ENCODE measurements at regions not wholly inside any gene's neighbourhood (a gene's known extent, or its start where the extent isn't known, plus 50 kb on each side); places are given as distances from the start of the nearest gene placed in this dataset.

- no peaks in the 10 kb centered on the region for H3K36me3 Mint-ChIP-seq (ENCODE audit: insufficient read depth in 2 of 2)
- no peak overlapping the region for H3K4me3 Mint-ChIP-seq
- DNase-seq (no peak), ATAC-seq (replicated peaks in 1 of 2) (no peak)
- no peaks in the 10 kb centered on the region for H3K27me3 Mint-ChIP-seq (ENCODE audit: low read depth)
- H3K4me1 Mint-ChIP-seq (ENCODE audit: low read depth), result no peaks in the 10 kb centered on the region
- H3K9me3 Mint-ChIP-seq, result peaks cover 2 to 6% of the 10 kb centered on the region in 2 donors
- no peak overlapping the region for H3K27ac Mint-ChIP-seq
These were observed 171.4 kb downstream of the PTN start for GRCh38 chr7:137172105-137172590.

GRCh38 chr7:137169282-137169698, 174.2 kb downstream of the PTN start:
- no peaks in the 10 kb centered on the region for H3K36me3 Mint-ChIP-seq (ENCODE audit: insufficient read depth in 2 of 2)
- ATAC-seq (replicated peaks in 1 of 2), result no peak
- no peaks in the 10 kb centered on the region for H3K27me3 Mint-ChIP-seq (ENCODE audit: low read depth)
- no peak overlapping the region for H3K27ac Mint-ChIP-seq
- no peak overlapping the region for H3K4me3 Mint-ChIP-seq
- H3K4me1 Mint-ChIP-seq (ENCODE audit: low read depth), result no peaks in the 10 kb centered on the region
- H3K9me3 Mint-ChIP-seq, result peaks cover 0 to 4% of the 10 kb centered on the region in 2 donors
- DNase-seq, result no peak

GRCh38 chr7:137167609-137168008, 175.9 kb downstream of the PTN start:
- Mint-ChIP-seq H3K4me1 (ENCODE audit: low read depth) (no peaks in the 10 kb centered on the region), H3K36me3 (ENCODE audit: insufficient read depth in 2 of 2) (no peaks in the 10 kb centered on the region), H3K4me3 (no peak overlapping the region), H3K27ac (no peak overlapping the region), H3K9me3 (peaks cover 0 to 1% of the 10 kb centered on the region in 2 donors), H3K27me3 (ENCODE audit: low read depth) (no peaks in the 10 kb centered on the region)
- ATAC-seq (replicated peaks in 1 of 2) (no peak), DNase-seq (no peak)

- H3K4me1 Mint-ChIP-seq (ENCODE audit: low read depth), result no peaks in the 10 kb centered on the region
- no peak overlapping the region for H3K27ac Mint-ChIP-seq
- DNase-seq, result no peak
- ATAC-seq (replicated peaks in 1 of 2), result no peak
- no peak overlapping the region for H3K4me3 Mint-ChIP-seq
- no peaks in the 10 kb centered on the region for H3K36me3 Mint-ChIP-seq (ENCODE audit: insufficient read depth in 2 of 2)
- peaks cover 0 to 5% of the 10 kb centered on the region in 2 donors for H3K9me3 Mint-ChIP-seq
- no peaks in the 10 kb centered on the region for H3K27me3 Mint-ChIP-seq (ENCODE audit: low read depth)
These were observed 177.2 kb downstream of the PTN start for GRCh38 chr7:137166363-137166762.

GRCh38 chr7:137165786-137166185, 177.7 kb downstream of the PTN start:
- Mint-ChIP-seq H3K27ac (no peak overlapping the region), H3K36me3 (ENCODE audit: insufficient read depth in 2 of 2) (no peaks in the 10 kb centered on the region), H3K4me3 (no peak overlapping the region), H3K27me3 (ENCODE audit: low read depth) (no peaks in the 10 kb centered on the region), H3K9me3 (peaks cover 4 to 5% of the 10 kb centered on the region in 2 donors), H3K4me1 (ENCODE audit: low read depth) (no peaks in the 10 kb centered on the region)
- no peak for ATAC-seq (replicated peaks in 1 of 2)
- no peak for DNase-seq

GRCh38 chr7:137165241-137165640, 178.3 kb downstream of the PTN start:
- DNase-seq (no peak), ATAC-seq (replicated peaks in 1 of 2) (no peak)
- Mint-ChIP-seq H3K4me1 (ENCODE audit: low read depth) (no peaks in the 10 kb centered on the region), H3K27me3 (ENCODE audit: low read depth) (no peaks in the 10 kb centered on the region), H3K36me3 (ENCODE audit: insufficient read depth in 2 of 2) (no peaks in the 10 kb centered on the region), H3K27ac (no peak overlapping the region), H3K9me3 (peaks cover 5 to 7% of the 10 kb centered on the region in 2 donors), H3K4me3 (no peak overlapping the region)

GRCh38 chr7:137164251-137164650, 179.3 kb downstream of the PTN start:
- no peaks in the 10 kb centered on the region for H3K36me3 Mint-ChIP-seq (ENCODE audit: insufficient read depth in 2 of 2)
- H3K4me1 Mint-ChIP-seq (ENCODE audit: low read depth), result no peaks in the 10 kb centered on the region
- H3K27ac Mint-ChIP-seq, result no peak overlapping the region
- peaks cover 6 to 7% of the 10 kb centered on the region in 2 donors for H3K9me3 Mint-ChIP-seq
- DNase-seq (no peak), ATAC-seq (replicated peaks in 1 of 2) (no peak)
- H3K4me3 Mint-ChIP-seq, result no peak overlapping the region
- no peaks in the 10 kb centered on the region for H3K27me3 Mint-ChIP-seq (ENCODE audit: low read depth)

GRCh38 chr7:137160236-137160635, 183.3 kb downstream of the PTN start:
- ATAC-seq (replicated peaks in 1 of 2) (no peak), DNase-seq (no peak)
- no peaks in the 10 kb centered on the region for H3K36me3 Mint-ChIP-seq (ENCODE audit: insufficient read depth in 2 of 2)
- peaks cover 6 to 14% of the 10 kb centered on the region in 2 donors for H3K9me3 Mint-ChIP-seq
- no peaks in the 10 kb centered on the region for H3K4me1 Mint-ChIP-seq (ENCODE audit: low read depth)
- H3K27ac Mint-ChIP-seq, result no peak overlapping the region
- no peak overlapping the region for H3K4me3 Mint-ChIP-seq
- no peaks in the 10 kb centered on the region for H3K27me3 Mint-ChIP-seq (ENCODE audit: low read depth)

GRCh38 chr7:137157256-137157655, 186.3 kb downstream of the PTN start:
- DNase-seq (no peak), ATAC-seq (replicated peaks in 1 of 2) (no peak)
- Mint-ChIP-seq H3K9me3 (peaks cover 6 to 18% of the 10 kb centered on the region in 2 donors), H3K27ac (no peak overlapping the region), H3K4me1 (ENCODE audit: low read depth) (no peaks in the 10 kb centered on the region), H3K27me3 (ENCODE audit: low read depth) (no peaks in the 10 kb centered on the region), H3K4me3 (no peak overlapping the region), H3K36me3 (ENCODE audit: insufficient read depth in 2 of 2) (no peaks in the 10 kb centered on the region)

GRCh38 chr7:137151690-137152052, 191.9 kb downstream of the PTN start:
- H3K27me3 Mint-ChIP-seq (ENCODE audit: low read depth), result no peaks in the 10 kb centered on the region
- DNase-seq (no peak), ATAC-seq (replicated peaks in 1 of 2) (no peak)
- no peaks in the 10 kb centered on the region for H3K36me3 Mint-ChIP-seq (ENCODE audit: insufficient read depth in 2 of 2)
- H3K4me3 Mint-ChIP-seq, result no peak overlapping the region
- H3K4me1 Mint-ChIP-seq (ENCODE audit: low read depth), result no peaks in the 10 kb centered on the region
- no peak overlapping the region for H3K27ac Mint-ChIP-seq
- H3K9me3 Mint-ChIP-seq, result peaks cover 3 to 8% of the 10 kb centered on the region in 2 donors

- Mint-ChIP-seq H3K27me3 (ENCODE audit: low read depth) (no peaks in the 10 kb centered on the region), H3K4me1 (ENCODE audit: low read depth) (no peaks in the 10 kb centered on the region), H3K27ac (peak overlapping the region; percentile 18), H3K9me3 (peaks cover 3 to 8% of the 10 kb centered on the region in 2 donors), H3K36me3 (ENCODE audit: insufficient read depth in 2 of 2) (no peaks in the 10 kb centered on the region), H3K4me3 (no peak overlapping the region)
- ATAC-seq (replicated peaks in 1 of 2) (no peak), DNase-seq (no peak)
These were observed 192.4 kb downstream of the PTN start for GRCh38 chr7:137151041-137151689.

GRCh38 chr7:137147338-137147720, 196.2 kb downstream of the PTN start:
- Mint-ChIP-seq H3K27me3 (ENCODE audit: low read depth) (no peaks in the 10 kb centered on the region), H3K9me3 (peaks cover 1 to 6% of the 10 kb centered on the region in 2 donors), H3K36me3 (ENCODE audit: insufficient read depth in 2 of 2) (no peaks in the 10 kb centered on the region), H3K27ac (no peak overlapping the region), H3K4me1 (ENCODE audit: low read depth) (no peaks in the 10 kb centered on the region), H3K4me3 (no peak overlapping the region)
- DNase-seq (no peak), ATAC-seq (replicated peaks in 1 of 2) (no peak)

GRCh38 chr7:137146552-137147337, 196.8 kb downstream of the PTN start:
- Mint-ChIP-seq H3K4me3 (no peak overlapping the region), H3K36me3 (ENCODE audit: insufficient read depth in 2 of 2) (no peaks in the 10 kb centered on the region), H3K9me3 (peaks cover 1 to 6% of the 10 kb centered on the region in 2 donors), H3K4me1 (ENCODE audit: low read depth) (no peaks in the 10 kb centered on the region), H3K27me3 (ENCODE audit: low read depth) (no peaks in the 10 kb centered on the region), H3K27ac (no peak overlapping the region)
- DNase-seq (no peak), ATAC-seq (replicated peaks in 1 of 2) (no peak)

Data from activated T-cell treated with anti-CD3 and anti-CD28 coated beads, Interleukin-2, amount 50 U/mL, for 72 hours (primary cell).